ENCODE measurements at regions not wholly inside any gene's neighbourhood (a gene's known extent, or its start where the extent isn't known, plus 50 kb on each side); places are given as distances from the start of the nearest gene placed in this dataset.

DNA sequence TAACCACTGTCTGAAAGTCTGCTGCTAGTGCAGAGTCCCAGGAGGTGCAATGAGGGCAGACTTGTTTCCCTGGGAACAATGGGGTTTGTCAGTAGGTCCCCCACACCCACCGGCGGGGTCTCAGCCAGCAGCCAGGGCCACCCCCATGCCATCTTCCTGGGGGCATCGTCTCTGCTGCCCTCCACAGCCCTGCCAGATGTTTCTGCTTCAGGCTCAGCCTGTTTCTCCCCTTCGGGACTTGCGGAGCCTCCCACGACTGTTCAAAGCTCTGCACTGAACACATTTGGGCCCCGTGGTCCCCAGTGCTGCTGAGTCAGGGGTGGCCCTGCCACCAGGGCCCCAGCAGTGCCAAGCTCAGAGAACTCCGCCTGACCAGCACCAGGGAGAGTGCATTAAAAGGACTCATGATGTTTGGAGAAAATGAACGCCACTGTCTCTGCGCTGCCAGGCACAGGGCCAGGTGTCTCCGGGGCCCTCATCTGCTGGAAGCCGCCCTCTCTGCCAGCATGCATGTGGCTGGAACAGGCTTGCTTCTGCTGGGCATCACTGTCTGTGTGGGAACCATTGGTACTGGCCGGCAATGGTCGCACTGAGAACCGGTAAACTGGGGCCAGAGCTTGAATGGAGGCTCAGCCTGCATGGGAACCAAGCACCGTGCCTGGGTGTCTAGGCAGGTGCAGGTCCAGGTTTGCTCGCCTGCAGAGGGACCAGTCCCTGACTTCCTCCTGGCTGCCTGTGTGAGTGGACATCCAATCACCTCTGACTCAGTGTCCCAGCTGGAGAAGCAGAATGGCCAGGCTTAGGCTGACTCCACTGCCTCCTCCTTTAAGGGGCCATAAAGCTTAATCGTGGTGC lies 345.1 kb downstream of the GLRX3 start:
- DNase-seq (ENCODE audit: low read depth in 1 of 2, low spot score in 1 of 2) = no peak
- H3K27me3 ChIP-seq (ENCODE audit: insufficient read depth, poor library complexity, severe bottlenecking) = no peaks in the 10 kb centered on the region
- H3K27ac ChIP-seq (replicated peaks) = no peak overlapping the region
- TF ChIP-seq, protein P1, sequence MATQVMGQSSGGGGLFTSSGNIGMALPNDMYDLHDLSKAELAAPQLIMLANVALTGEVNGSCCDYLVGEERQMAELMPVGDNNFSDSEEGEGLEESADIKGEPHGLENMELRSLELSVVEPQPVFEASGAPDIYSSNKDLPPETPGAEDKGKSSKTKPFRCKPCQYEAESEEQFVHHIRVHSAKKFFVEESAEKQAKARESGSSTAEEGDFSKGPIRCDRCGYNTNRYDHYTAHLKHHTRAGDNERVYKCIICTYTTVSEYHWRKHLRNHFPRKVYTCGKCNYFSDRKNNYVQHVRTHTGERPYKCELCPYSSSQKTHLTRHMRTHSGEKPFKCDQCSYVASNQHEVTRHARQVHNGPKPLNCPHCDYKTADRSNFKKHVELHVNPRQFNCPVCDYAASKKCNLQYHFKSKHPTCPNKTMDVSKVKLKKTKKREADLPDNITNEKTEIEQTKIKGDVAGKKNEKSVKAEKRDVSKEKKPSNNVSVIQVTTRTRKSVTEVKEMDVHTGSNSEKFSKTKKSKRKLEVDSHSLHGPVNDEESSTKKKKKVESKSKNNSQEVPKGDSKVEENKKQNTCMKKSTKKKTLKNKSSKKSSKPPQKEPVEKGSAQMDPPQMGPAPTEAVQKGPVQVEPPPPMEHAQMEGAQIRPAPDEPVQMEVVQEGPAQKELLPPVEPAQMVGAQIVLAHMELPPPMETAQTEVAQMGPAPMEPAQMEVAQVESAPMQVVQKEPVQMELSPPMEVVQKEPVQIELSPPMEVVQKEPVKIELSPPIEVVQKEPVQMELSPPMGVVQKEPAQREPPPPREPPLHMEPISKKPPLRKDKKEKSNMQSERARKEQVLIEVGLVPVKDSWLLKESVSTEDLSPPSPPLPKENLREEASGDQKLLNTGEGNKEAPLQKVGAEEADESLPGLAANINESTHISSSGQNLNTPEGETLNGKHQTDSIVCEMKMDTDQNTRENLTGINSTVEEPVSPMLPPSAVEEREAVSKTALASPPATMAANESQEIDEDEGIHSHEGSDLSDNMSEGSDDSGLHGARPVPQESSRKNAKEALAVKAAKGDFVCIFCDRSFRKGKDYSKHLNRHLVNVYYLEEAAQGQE (IDR thresholded peaks at IDR 0.05; ENCODE audit: insufficient replicate concordance, low read depth) = no peak
- TF ChIP-seq SPI1 (IDR thresholded peaks at IDR 0.05; ENCODE audit: borderline replicate concordance, low read depth) = no peak
- no peak for TF ChIP-seq GABPA (IDR thresholded peaks at IDR 0.05; ENCODE audit: low read depth)
- TF ChIP-seq, protein P2, sequence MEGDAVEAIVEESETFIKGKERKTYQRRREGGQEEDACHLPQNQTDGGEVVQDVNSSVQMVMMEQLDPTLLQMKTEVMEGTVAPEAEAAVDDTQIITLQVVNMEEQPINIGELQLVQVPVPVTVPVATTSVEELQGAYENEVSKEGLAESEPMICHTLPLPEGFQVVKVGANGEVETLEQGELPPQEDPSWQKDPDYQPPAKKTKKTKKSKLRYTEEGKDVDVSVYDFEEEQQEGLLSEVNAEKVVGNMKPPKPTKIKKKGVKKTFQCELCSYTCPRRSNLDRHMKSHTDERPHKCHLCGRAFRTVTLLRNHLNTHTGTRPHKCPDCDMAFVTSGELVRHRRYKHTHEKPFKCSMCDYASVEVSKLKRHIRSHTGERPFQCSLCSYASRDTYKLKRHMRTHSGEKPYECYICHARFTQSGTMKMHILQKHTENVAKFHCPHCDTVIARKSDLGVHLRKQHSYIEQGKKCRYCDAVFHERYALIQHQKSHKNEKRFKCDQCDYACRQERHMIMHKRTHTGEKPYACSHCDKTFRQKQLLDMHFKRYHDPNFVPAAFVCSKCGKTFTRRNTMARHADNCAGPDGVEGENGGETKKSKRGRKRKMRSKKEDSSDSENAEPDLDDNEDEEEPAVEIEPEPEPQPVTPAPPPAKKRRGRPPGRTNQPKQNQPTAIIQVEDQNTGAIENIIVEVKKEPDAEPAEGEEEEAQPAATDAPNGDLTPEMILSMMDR (IDR thresholded peaks at IDR 0.05; ENCODE audit: insufficient read depth, low read length) = no peak
- no peak for TF ChIP-seq POLR2AphosphoS5 (IDR thresholded peaks at IDR 0.05; ENCODE audit: low read depth)
- no peak overlapping the region for H3K4me3 ChIP-seq (replicated peaks; ENCODE audit: insufficient read depth, low read length)

DNA sequence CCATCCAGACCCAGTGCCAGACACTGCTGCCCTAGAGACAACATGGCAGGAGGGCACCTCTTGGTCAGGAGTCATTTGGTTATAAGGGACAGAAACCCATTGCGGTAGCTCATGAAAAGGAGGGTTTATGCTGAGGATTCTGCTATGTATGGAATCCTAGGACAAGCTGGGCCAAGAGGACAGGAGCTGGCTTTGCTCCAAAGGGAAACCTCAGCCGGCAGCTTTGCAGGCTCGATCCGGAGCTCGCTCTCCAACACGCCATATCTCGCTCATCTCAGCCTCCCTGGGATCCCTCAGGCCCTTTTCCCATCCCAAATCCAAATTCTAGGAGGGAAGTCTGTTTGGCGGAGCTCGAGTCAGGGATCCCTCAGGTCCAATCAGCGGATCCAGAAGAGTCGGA lies 345.7 kb downstream of the GLRX3 start:
- H3K4me3 ChIP-seq (replicated peaks; ENCODE audit: insufficient read depth, low read length) = no peak overlapping the region
- no peak overlapping the region for H3K27ac ChIP-seq (replicated peaks)
- no peaks in the 10 kb centered on the region for H3K27me3 ChIP-seq (ENCODE audit: insufficient read depth, poor library complexity, severe bottlenecking)
- DNase-seq (ENCODE audit: low read depth in 1 of 2, low spot score in 1 of 2) = no peak
- TF ChIP-seq, protein P1 (IDR thresholded peaks at IDR 0.05; ENCODE audit: insufficient replicate concordance, low read depth) = no peak
- no peak for TF ChIP-seq SPI1 (IDR thresholded peaks at IDR 0.05; ENCODE audit: borderline replicate concordance, low read depth)
- TF ChIP-seq POLR2AphosphoS5 (IDR thresholded peaks at IDR 0.05; ENCODE audit: low read depth) = no peak
- TF ChIP-seq, protein P2 (IDR thresholded peaks at IDR 0.05; ENCODE audit: insufficient read depth, low read length) = no peak
- TF ChIP-seq GABPA (IDR thresholded peaks at IDR 0.05; ENCODE audit: low read depth) = no peak

DNA sequence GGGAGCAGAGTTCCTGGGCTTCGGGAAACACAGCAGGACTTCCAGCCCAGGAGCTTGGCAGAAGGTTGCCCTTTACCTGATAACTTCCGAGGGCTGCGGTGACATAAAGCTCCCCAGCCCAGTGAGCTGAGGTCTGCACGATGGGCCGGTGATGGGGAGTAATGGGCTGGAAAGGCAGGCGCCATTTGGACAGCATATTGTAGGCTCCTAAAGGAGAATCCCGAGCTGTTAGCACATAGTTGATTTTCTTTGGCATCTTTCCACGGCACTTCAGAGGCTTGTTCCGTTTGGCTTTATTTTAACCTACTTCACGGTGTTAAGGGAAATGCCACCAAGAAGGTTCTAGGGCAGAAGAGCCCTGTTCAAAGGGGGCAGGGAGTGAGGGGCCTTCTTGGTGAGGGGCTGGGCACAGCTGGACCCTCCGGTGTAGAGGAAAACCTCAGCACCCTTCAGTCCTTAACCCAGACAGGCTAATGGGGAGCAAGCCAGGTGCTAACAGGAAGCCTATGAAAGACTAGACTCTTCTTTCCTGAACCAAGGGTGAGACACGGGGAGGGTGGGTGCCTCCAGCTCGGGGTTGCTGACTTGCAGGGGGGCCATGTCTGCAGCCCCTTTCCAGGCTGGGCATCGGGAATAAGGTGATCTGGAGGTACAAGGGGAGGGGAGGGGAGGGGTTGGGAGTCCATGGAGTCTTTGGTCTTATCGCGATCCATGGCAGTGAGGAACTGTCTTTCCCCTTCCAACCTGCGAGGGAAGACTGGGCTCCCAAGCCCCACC lies 347.7 kb downstream of the GLRX3 start:
- DNase-seq (ENCODE audit: low read depth in 1 of 2, low spot score in 1 of 2) = no peak
- Histone ChIP-seq H3K27me3 (ENCODE audit: insufficient read depth, poor library complexity, severe bottlenecking) (no peaks in the 10 kb centered on the region), H3K4me3 (replicated peaks; ENCODE audit: insufficient read depth, low read length) (no peak overlapping the region), H3K27ac (replicated peaks) (no peak overlapping the region)
- no peak for TF ChIP-seq GABPA (IDR thresholded peaks at IDR 0.05; ENCODE audit: low read depth)
- TF ChIP-seq SPI1 (IDR thresholded peaks at IDR 0.05; ENCODE audit: borderline replicate concordance, low read depth) = no peak
- TF ChIP-seq, protein P2 (IDR thresholded peaks at IDR 0.05; ENCODE audit: insufficient read depth, low read length) = no peak
- no peak for TF ChIP-seq POLR2AphosphoS5 (IDR thresholded peaks at IDR 0.05; ENCODE audit: low read depth)
- TF ChIP-seq, protein P1 (IDR thresholded peaks at IDR 0.05; ENCODE audit: insufficient replicate concordance, low read depth) = no peak
